HG03342 (cell line): ENCODE measurements at regions not wholly inside any gene's neighbourhood (a gene's known extent, or its start where the extent isn't known, plus 50 kb on each side); places are given as distances from the start of the nearest gene placed in this dataset.

ENCODE experiments used
- ATAC-seq: cut with Tn5 transposase; IDR thresholded peaks from one replicate; pipeline ENCODE4 v1.9.1; 2021; ENCODE audit warnings: mild to moderate bottlenecking, moderate library complexity; ENCODE audit not compliant: unreplicated experiment

DNA sequence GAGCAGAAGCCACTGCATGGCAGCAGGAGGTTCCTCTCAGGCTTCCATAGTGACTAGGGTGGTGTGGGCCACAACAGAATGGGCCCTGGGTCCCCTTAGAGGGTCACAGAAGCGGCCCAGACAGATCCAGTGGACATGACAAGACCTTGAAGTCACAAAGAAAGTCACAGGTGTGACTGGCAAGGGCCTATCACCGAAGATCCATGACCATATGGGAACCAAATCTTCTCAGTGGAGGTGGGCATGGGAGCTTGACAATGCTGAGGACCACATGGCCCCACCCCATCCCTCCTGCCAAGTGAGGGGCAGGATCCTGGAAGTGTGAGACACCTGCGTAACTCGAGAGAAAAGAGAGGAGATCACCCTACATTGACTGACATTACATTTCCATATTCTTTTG, 332.4 kb downstream of the MSX2 start:
- no peak for ATAC-seq

DNA sequence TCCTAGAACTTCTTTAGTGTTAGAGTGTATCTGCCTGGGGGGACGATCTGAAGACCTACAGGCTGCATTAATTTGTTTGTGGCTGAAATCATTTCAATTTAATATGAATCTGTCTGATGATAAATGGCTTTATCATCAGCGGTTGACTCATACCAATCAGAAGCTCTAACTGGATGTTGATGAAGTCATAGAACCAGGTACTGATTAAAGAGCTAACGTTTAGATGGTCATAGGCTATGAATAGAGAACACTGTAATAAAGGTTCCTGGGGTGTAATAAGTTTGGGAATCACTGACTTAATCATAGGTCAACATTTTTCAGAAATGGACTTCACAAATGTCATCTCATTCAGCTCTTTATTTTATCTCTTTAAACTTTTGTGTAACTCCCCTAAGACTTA, 329.9 kb downstream of the MSX2 start:
- no peak for ATAC-seq

DNA sequence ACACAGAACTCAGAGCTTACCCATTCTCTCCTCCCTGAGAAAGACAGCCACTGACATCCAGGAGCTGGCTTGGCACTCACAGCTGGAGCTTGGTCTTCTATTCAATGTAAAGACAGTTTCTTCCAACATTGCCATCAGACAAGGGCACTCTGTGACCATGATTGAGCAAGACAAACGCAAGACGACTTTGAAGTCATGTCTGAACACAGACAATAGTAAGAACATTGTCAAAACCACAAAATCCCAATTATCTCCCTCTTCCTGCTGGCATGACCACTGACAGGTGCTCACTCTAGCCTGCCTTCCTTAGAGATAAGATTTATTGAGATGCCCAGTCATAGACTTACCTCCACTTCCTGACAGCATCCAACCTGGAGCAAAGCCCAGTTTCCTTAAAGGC, 328.0 kb downstream of the MSX2 start:
- ATAC-seq: no peak

DNA sequence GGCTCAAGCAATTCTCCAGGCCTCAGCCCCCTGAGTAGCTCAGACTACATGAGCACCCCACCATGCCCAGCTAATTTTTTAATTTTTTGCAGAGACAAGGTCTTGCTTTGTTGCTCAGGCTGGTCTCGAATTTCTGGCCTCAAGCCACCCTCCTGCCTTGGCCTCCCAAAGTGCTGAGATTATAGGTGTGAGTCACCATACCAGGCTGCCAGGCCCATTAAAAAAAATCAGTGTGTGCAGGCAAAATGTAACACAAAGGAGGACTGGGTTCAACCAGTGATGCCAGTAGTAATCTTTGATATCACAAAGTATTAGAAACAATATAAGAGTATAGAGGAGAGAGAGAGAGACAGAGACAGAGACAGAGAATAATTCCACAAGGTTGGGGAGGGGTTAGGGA, 322.7 kb downstream of the MSX2 start:
- no peak for ATAC-seq

DNA sequence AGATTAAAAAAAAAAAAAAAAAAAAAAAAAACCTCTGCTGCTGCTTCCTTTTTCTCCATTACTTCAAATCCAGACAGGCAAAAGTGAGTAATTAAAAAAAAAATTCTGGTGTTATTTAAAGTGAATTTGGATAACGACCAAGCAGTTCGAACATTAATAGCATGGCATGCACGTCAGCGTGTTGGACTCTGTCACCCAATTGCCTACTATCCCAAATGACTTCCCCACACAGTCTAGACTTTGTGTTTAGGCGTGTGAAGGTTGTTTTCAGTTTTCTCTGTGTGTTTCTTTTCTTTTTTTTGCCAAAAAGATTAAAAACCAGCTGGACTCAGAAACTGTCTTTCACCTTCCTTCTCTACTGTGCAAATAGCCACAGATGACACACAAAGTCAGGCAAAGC, 321.4 kb downstream of the MSX2 start:
- no peak for ATAC-seq

DNA sequence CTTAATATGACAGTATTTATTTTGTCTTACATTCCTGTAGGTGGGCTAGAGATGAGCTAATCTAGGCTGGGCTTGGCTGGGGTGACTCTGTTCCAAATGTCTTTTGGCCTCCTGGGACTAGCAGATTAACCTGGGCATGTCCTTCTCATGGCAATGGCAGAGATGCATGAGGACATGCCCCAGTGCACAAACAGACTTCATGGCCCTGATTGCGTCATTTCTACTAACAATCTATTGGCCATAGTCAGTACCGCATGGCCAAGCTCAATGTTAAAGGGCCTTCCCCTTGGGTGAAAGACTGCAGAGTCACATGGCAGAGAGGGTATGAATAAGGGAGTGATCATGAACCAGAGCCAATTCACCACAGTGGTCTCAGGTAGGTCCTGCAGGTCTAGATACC, 313.4 kb downstream of the MSX2 start:
- no peak for ATAC-seq

DNA sequence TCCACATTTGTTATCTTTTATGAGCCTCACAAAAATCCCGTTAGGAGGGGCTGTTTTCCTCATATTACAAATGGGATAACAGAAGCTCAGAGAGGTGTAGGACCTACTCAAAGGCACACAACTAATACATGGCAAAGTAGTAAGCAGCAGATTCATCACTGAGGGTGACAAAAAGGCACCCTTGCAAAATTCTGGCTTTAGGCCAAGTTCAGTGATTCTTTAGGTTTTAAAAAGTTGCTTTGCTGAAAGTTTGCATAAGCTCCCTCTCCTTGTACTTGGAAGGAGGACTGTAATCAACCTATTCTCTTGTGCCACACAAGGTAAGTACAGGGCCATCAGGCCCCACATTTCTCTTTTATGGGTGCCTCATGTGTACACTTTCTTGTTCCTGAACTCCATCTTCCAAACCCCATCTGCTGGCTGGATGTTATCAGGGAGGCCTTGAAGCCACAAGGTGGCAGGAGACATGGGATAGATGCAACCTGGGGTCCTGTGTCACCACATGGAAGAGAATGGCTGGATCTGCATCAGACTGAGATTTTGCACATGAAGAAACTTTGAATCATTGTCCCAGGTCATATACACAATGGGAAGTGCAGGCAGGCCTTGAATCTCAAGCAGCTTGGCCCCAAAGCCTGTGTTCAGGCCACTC, 311.6 kb downstream of the MSX2 start:
- ATAC-seq: no peak

DNA sequence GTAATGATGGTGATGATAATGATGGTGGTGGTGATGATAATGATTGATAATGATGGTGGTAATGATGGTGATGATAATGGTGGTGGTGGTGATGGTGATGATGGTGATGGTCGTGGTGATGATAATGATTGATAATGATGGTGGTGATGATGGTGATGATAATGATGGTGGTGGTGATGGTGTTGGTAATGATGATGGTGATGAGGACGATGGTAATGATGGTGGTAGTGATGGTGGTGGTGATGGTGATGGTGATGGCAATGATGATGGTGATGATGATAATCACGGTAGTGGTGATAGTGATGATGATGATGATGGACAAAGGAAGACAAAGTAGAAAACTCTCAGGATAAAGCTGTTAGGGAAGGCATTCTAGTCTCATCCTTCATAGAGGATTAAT, 310.5 kb downstream of the MSX2 start:
- ATAC-seq: no peak

DNA sequence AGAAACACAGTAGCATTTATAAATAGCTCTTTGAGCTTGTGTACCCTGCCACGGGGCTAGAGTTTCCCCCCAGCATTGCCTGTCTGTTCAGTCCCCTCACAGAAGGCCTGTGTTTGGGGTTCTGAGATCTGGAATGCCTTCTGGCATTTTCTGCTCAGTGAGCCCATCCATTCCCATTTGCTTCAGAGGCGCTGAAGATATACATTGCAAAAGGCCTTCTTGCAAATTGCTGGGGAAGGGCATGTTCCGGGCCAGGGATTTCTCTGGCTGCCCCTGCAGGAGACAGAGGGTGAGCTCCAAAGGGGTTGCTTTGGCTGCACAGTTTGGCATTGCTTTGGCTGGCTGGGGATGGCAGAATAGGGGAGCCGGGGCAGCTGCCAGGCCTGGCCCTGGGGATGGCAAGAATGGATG, 308.4 kb downstream of the MSX2 start:
- ATAC-seq: no peak

DNA sequence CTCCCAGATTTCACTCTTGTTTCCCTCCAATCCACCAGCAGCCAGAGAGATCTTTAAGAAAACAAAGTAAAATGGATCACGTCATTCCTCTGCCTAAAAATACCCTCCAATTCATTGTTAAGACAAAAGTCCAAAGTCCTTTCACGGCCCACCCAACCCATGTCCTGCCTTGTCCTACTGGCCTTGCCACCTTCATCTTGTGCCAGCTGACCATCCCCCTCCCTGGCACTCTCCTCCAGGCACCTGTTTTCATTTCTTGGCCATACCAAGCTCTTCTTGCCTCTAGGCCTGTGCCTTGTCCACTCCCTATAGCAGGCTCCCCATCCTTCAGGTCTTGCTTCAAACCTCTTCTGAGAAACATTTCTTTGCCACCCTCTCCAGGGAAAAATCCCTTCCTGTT, 307.6 kb downstream of the MSX2 start:
- no peak for ATAC-seq

DNA sequence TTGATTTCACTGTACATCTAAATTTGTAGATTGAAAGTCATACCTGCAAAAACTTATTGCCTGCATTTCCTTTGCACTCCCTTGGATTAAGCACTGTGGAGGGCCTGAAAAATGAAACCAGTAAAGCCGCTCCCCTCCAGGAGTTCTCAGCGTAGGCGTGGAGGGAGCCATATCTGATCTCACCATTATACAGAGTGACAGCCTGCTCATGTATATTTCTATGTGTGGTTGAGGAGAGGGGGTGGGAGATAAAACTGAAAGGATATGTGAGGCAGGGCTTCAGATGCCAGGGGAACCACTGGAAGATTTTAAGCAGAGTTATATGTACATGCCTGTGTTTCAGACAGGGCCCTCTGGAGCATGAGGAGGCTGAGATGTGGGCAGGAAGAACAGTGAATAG, 303.0 kb downstream of the MSX2 start:
- ATAC-seq: no peak

DNA sequence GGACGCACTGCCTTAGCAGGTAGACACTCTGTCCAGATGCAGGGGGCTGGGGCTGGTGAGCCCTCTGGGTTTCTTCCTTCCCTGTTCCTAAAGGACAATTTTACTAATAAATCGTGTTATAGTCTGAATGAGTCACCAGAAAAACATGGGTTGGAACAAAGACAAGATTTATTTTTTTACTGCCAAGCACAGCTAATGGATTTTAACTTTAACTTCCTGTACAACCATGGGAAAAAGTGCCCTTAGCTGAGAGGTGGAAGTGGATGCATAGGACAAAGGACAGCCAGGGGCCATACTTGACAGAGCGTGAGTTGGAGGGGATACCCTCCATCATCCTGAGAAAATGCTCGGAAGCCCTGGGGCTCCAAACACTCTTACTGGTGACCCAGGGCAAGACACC, 300.7 kb downstream of the MSX2 start:
- no peak for ATAC-seq

DNA sequence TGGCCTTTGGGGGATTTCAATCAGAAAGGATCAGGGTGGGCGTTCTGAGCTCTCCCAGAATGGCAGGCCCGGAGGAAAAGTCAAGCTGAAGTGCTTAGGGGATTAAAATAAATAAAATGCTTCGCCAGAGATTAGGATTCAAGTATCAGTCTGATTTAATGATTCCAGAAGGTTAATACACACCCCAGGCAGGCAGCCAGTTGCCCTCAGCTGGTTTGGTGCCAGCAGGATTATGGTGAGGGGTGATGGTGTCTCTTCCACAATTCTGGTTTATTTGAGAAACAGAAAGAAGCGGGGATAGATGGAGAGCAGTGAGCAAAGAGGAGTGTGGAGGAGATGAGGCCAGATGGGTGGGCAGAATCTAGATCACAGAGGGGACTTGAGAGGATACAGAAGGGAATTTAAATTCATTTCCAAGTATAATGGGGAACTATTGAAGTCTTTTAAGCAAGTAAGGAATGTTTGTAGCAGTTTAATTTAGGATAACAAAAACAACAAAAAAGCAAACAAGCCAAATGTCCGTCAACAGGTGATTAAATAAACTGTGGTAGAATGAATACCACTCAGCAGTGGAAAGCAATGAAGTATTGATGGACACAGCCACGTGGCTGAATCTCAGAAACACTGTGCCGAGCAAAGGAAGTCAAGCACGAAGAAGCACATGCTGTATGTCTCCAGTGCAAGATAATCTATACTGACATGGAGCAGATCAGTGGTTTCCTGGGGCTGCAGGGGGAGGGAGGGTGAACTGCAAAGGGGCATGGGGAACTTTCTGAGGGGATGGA, 297.7 kb downstream of the MSX2 start:
- no peak for ATAC-seq

DNA sequence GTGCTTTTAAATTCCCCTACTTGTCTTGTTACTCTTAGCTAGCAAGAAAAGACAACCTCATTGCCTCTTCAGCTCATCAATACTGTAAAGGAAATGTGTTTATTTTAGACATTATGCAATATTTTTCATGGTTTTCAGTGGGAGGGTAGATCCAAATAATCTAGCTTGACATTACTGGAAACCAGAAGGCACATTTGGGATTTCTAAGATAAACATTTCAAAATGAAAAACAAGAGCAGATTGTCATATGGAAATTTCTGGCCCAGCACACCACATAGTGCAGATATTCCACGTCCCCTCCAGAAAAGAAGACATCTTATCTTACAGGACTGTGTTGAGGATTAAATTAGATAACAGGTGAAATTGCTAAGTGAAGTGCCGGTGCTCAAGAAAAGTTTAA, 296.9 kb downstream of the MSX2 start:
- no peak for ATAC-seq

DNA sequence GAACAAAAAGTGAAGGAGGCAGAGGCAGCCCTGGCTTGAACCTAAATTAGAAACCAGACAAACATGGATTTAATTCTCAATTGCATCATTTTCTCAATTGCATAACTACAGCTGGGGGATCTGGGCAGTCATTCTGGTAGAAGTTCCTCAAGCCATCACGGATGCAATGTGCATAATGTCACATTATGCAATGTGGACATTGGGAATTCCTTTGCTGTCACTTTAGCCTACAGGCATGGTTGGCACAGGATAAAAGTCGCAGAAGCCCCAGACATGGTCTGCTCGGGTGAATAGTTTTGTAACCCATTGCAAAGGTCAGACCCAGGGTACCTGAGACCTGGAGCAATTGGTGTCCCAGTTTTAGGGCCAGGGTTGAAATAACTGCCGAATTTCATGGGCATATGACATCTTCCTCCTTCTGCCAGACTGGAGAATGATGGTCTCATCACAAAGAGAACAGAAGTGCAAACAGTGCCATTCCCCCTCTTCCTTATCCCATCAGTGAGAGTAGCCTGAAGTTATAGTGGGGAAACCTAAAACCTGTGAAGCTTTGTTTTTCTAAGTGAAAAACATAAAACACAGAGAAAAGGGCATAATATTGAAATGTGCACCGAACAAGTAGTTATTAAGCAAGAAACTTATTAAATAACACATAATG, 290.8 kb downstream of the MSX2 start:
- no peak for ATAC-seq

DNA sequence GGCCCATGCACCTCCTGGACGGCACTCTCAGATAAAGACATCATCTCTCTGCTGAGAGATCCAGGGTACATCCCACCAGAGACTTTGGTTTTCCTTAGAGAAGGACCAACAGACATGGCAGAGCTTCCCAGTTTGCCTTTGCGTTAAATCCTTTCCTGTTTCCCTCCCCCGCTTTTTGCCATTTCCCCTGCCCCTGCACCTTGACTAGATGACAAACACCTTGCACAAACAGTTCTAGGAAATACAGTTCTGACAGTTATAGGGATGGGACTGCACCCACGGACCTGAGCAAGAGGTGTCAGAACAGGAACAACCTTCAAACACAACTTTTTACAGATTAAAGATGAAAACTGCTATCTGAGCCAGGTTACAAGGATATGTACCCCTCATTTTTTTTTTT, 288.9 kb downstream of the MSX2 start:
- ATAC-seq: no peak

DNA sequence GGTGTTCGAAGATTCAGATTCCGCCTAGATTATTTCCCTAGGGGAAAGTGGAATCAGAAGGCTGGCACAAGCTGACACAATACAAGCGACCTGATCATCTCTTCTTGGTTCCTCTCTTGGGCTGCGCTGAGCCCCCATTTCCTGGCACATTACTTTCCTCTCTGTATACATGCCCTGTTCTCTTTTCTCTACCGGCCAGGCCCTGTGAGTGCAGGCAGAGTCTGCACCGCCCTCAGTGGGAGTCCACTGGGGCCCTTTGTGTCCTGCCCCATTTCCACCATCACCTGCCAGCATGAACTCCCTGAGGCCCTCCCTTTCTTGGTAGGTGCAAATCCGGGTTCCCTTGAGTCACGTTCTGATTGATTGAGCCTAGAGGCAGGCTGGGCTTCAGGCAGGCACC, 287.9 kb downstream of the MSX2 start:
- ATAC-seq: no peak

DNA sequence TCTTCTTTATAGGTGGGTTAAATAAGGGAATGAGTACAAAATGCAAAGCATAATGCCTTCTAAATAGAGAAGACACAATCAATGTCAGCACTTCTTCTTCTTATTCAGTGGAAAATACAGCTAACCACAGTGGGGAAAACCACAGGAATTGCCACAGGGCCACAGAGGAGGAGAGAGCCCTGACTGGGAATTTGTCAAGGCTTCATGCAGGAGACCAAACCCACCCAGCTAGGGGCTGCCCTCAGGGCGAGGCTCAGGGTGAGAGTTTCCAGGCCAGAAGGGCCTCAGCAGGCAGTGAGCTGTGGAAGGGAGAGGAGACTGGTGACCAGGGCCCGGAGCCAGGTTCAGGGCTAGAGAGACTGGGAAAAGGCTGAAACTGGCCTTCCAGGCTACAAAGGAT, 279.1 kb downstream of the MSX2 start:
- no peak for ATAC-seq

DNA sequence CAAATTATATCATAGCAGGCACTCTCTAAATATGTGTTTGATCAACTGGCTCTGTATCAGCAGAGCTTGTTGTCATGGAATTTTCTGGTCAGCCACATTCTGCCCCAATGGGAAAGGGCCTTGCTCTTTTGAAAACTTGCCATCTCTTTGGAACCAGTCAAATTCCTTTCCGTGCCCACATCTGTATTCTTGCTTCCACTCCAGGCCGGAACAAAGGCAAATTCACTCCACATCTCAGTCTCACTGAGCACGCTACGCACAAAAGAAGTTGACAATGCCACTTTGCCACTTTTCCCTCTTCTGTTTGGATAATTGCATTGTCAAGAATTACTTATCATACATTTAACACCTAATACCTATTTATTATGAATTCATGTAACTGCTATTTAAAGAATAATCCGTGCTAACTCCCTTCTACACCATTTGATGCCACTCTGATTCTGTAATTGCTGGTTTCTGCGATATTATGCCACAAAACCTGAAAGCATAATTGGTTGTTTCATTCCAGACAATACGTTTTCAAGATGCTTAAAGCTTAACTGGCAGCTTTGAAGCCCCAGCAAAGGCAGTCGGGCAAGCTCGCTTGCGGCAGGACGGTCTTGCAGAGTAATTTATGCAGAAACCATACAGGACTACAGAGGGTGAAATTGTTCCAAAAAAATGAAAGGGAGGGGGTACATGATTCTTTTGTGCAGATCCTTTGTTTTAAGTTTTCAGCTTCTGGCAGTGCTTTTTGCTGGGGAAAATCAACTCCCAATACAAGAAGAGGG, 277.7 kb downstream of the MSX2 start:
- ATAC-seq: no peak

DNA sequence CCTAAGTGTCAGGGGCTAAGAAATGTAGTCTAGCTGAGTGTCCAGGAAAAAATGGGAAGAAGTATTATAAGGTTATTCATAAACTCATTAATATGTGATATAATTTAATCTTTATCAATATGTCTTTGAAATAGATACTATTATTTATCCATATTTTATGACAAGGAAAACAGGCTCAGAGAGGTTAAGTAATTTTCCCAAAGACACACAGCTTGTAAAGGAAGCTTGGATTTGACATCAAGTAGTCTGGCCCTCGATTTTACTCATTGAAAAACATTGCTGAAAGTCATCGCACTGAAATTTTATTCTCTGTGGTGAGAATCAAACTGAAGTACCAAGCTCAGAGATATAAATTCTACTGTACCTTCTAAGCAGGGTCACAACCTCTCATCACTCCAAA, 276.9 kb downstream of the MSX2 start:
- ATAC-seq: no peak

DNA sequence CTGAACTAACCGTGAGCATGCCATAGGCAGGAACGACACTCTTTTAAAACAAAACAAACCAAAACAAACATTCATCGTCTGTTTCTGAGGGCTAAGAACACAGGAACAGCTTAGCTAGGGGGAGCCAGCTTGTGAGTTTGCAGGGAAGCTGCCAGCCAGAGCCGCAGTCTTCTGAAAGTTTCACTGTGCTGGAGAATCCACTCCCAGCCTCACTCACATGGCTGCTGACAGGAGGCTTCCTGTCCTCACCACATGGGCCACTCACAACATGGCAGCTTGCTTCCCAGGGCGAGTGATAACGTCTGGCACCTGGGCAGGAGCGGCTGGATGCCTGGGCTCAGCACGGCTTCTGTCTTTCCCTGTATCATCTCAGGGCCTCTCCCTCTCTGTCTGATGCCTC, 275.2 kb downstream of the MSX2 start:
- ATAC-seq: no peak
